Tibial nerve (tissue), 3 donors: ENCODE measurements at regions not wholly inside any gene's neighbourhood (a gene's known extent, or its start where the extent isn't known, plus 50 kb on each side); places are given as distances from the start of the nearest gene placed in this dataset.

ENCODE experiments used
- POLR2A ChIP-seq, 2 donors: fragments of 450-650 bp; IDR thresholded peaks; one replicate each; pipeline ENCODE4 v1.6.1; 2017; ENCODE audit warnings: antibody characterized with exemption in 2 of 2, mild to moderate bottlenecking in 2 of 2, moderate library complexity in 2 of 2
- TF ChIP-seq, protein P1 (sequence below), 5 experiments: fragments of 200-600 bp in 3 of 5; fragments of 450-650 bp in 2 of 5; sonication (generic) in 3 of 5; IDR thresholded peaks; one replicate each; pipeline ENCODE4 v1.5.1; 2016 to 2019; ENCODE audit warnings: antibody characterized with exemption in 5 of 5, mild to moderate bottlenecking in 3 of 5, moderate library complexity in 2 of 5

DNA sequence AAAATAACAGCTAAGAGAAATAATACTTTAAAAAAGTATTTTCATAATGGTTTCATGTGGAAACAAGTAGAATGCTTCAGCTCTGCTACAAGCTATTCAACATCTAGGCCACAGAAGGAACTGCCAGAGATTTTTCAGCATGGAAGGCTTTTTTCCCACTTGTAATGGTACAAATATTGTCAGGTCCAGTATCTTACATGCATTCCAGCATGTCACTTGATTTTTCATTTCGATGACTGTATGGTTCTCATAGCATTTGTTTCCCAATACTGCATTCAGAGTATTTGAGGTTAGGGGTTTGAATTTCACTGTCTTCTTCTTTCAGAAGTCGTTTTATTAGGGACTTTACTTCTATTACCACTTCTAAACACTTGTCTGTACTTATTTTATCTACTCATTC, 1701.5 kb upstream of the FLRT2 start:
- TF ChIP-seq POLR2A (IDR thresholded peaks at IDR 0.05) = no peak
- TF ChIP-seq, protein P1, sequence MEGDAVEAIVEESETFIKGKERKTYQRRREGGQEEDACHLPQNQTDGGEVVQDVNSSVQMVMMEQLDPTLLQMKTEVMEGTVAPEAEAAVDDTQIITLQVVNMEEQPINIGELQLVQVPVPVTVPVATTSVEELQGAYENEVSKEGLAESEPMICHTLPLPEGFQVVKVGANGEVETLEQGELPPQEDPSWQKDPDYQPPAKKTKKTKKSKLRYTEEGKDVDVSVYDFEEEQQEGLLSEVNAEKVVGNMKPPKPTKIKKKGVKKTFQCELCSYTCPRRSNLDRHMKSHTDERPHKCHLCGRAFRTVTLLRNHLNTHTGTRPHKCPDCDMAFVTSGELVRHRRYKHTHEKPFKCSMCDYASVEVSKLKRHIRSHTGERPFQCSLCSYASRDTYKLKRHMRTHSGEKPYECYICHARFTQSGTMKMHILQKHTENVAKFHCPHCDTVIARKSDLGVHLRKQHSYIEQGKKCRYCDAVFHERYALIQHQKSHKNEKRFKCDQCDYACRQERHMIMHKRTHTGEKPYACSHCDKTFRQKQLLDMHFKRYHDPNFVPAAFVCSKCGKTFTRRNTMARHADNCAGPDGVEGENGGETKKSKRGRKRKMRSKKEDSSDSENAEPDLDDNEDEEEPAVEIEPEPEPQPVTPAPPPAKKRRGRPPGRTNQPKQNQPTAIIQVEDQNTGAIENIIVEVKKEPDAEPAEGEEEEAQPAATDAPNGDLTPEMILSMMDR (IDR thresholded peaks at IDR 0.05) = no peak
